PFSK-1 (cell line): ENCODE measurements at regions not wholly inside any gene's neighbourhood (a gene's known extent, or its start where the extent isn't known, plus 50 kb on each side); places are given as distances from the start of the nearest gene placed in this dataset.

Source experiments
- POLR2AphosphoS5 ChIP-seq: IDR thresholded peaks from 2 replicates; pipeline ENCODE4 v1.6.1; 2012; ENCODE audit warnings: low read depth, mild to moderate bottlenecking, control low read depth, low read length, moderate library complexity
- SIN3A ChIP-seq: IDR thresholded peaks from 2 replicates; pipeline ENCODE4 v1.6.1; 2012; ENCODE audit warnings: mild to moderate bottlenecking, low read length, moderate library complexity, borderline replicate concordance; ENCODE audit not compliant: insufficient read depth
- TAF1 ChIP-seq: IDR thresholded peaks from 2 replicates; pipeline ENCODE4 v1.6.1; 2012; ENCODE audit warnings: low read length, control low read depth, borderline replicate concordance; ENCODE audit not compliant: insufficient read depth
- TF ChIP-seq, protein P1 (sequence below), 2 experiments: IDR thresholded peaks; 2 replicates each; pipeline versions ENCODE4 v1.6.1 to v1.8.0; 2011 to 2012; ENCODE audit warnings: low read depth in 2 of 2, low read length in 2 of 2, control low read depth in 1 of 2, inconsistent platforms in 1 of 2, mild to moderate bottlenecking in 1 of 2, moderate library complexity in 1 of 2; ENCODE audit not compliant: insufficient read depth in 1 of 2

DNA sequence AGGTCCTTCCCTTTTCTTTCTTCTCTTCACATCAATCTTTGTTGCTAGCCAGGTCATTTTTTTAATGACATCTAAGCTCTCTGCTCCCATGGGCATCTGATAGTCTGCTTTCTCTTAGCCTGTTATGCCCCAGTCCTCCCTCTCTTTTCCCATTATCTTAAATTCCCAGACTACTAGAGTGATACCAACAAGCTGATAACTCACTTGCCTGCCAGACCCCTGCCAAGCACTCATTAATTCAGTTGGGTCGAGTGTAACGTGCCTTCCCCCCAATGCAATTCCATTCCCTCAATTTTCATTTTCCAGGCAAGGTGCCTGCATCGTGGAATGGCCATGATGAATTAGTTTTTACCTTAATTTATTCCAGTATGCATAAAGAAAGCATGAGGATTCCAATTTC is 450.8 kb upstream of the ADAMTS9 start:
- no peak for TF ChIP-seq POLR2AphosphoS5
- no peak for TF ChIP-seq TAF1
- no peak for TF ChIP-seq SIN3A
- TF ChIP-seq, protein P1, sequence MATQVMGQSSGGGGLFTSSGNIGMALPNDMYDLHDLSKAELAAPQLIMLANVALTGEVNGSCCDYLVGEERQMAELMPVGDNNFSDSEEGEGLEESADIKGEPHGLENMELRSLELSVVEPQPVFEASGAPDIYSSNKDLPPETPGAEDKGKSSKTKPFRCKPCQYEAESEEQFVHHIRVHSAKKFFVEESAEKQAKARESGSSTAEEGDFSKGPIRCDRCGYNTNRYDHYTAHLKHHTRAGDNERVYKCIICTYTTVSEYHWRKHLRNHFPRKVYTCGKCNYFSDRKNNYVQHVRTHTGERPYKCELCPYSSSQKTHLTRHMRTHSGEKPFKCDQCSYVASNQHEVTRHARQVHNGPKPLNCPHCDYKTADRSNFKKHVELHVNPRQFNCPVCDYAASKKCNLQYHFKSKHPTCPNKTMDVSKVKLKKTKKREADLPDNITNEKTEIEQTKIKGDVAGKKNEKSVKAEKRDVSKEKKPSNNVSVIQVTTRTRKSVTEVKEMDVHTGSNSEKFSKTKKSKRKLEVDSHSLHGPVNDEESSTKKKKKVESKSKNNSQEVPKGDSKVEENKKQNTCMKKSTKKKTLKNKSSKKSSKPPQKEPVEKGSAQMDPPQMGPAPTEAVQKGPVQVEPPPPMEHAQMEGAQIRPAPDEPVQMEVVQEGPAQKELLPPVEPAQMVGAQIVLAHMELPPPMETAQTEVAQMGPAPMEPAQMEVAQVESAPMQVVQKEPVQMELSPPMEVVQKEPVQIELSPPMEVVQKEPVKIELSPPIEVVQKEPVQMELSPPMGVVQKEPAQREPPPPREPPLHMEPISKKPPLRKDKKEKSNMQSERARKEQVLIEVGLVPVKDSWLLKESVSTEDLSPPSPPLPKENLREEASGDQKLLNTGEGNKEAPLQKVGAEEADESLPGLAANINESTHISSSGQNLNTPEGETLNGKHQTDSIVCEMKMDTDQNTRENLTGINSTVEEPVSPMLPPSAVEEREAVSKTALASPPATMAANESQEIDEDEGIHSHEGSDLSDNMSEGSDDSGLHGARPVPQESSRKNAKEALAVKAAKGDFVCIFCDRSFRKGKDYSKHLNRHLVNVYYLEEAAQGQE (IDR thresholded peaks at IDR 0.05; ENCODE audit: insufficient read depth in 1 of 2, low read depth in 2 of 2, low read length in 2 of 2): no peak
